B cell (primary cell): ENCODE measurements at regions not wholly inside any gene's neighbourhood (a gene's known extent, or its start where the extent isn't known, plus 50 kb on each side); places are given as distances from the start of the nearest gene placed in this dataset.

ENCODE experiments used
- ATAC-seq: fragments of 200-7000 bp; cut with Tn5 transposase; one replicate; pipeline ENCODE4 v1.10.0; 2021; ENCODE audit warnings: low read depth, mild to moderate bottlenecking, moderate number of reproducible peaks, moderate library complexity
- CTCF ChIA-PET: fragments of 350-600 bp; sonication (Branson Sonifier 250); formaldehyde crosslinking; loops from one replicate; lab custom pipeline; 2021; ENCODE audit warnings: antibody characterized with exemption, inconsistent platforms; lab: Charles Lee
- POLR2A ChIA-PET: fragments of 350-600 bp; sonication (Branson Sonifier 250); formaldehyde crosslinking; loops from one replicate; lab custom pipeline; 2021; ENCODE audit warnings: antibody characterized with exemption; lab: Charles Lee
- DNase-seq: peaks from one replicate; pipeline ENCODE4 v3.0.0; 2013
- H2AFZ ChIP-seq: 2 replicates; pipeline ENCODE4 v1.6.1; 2012; ENCODE audit warnings: mild to moderate bottlenecking, low read depth, low read length; ENCODE audit not compliant: insufficient read depth, poor library complexity, severe bottlenecking
- H3K27ac ChIP-seq, 2 donors: 1 replicate in 1 of 2; 2 replicates in 1 of 2; pipeline ENCODE4 v1.5.1; 2012 to 2013; ENCODE audit warnings: low read length in 2 of 2, mild to moderate bottlenecking in 2 of 2, moderate library complexity in 1 of 2
- H3K27me3 ChIP-seq, 4 experiments: fragments of 200-600 bp in 1 of 4; sonication (generic) in 1 of 4; replicated peaks in 1 of 4; 1 replicate in 2 of 4; 2 replicates in 2 of 4; pipeline versions ENCODE4 v1.6.1 to v1.7.0; 2013 to 2016; ENCODE audit warnings: low read length in 3 of 4, mild to moderate bottlenecking in 2 of 4, mixed read lengths in 1 of 4, moderate library complexity in 1 of 4; ENCODE audit not compliant: insufficient read depth in 4 of 4, control insufficient read depth in 3 of 4; ENCODE audit errors: control extremely low read depth in 1 of 4
- H3K36me3 ChIP-seq, 2 experiments: replicated peaks in 1 of 2; 1 replicate in 1 of 2; 2 replicates in 1 of 2; pipeline versions ENCODE4 v1.6.1 to v1.7.1; 2013; ENCODE audit warnings: low read length in 1 of 2; ENCODE audit not compliant: insufficient read depth in 2 of 2, control insufficient read depth in 1 of 2; ENCODE audit errors: control extremely low read depth in 1 of 2, extremely low read depth in 1 of 2
- H3K4me1 ChIP-seq, 2 donors: fragments of 200-600 bp in 1 of 2; sonication (generic) in 1 of 2; 1 replicate in 1 of 2; 2 replicates in 1 of 2; pipeline versions ENCODE4 v1.5.1 to v1.6.1; 2013 to 2017; ENCODE audit warnings: low read length in 2 of 2; ENCODE audit not compliant: control insufficient read depth in 2 of 2, insufficient read depth in 2 of 2
- H3K4me2 ChIP-seq: replicated peaks from 2 replicates; pipeline ENCODE3; 2012; ENCODE audit warnings: mild to moderate bottlenecking, low read depth, low read length; ENCODE audit not compliant: poor library complexity, severe bottlenecking
- H3K4me3 ChIP-seq, 5 experiments: fragments of 200-600 bp in 1 of 5; sonication (generic) in 1 of 5; 1 replicate in 3 of 5; 2 replicates in 2 of 5; pipeline versions ENCODE4 v1.5.1 to v1.7.0; 2011 to 2016; ENCODE audit warnings: low read length in 4 of 5, mild to moderate bottlenecking in 4 of 5, low read depth in 2 of 5, control low read depth in 1 of 5, moderate library complexity in 1 of 5; ENCODE audit not compliant: insufficient read depth in 1 of 5; ENCODE audit errors: control extremely low read depth in 1 of 5, extremely low read depth in 1 of 5
- H3K79me2 ChIP-seq: fragments of 200-600 bp; sonication (generic); one replicate; pipeline ENCODE4 v1.6.0; 2016; ENCODE audit warnings: low read length; ENCODE audit not compliant: control insufficient read depth, insufficient read depth
- H3K9ac ChIP-seq: fragments of 200-600 bp; sonication (generic); 2 replicates; pipeline ENCODE4 v1.6.1; 2017; ENCODE audit warnings: mild to moderate bottlenecking, low read length, moderate library complexity
- H3K9me3 ChIP-seq, 3 donors: one replicate each; pipeline versions ENCODE4 v1.6.1 to v1.7.1; 2013; ENCODE audit warnings: low read length in 2 of 3; ENCODE audit not compliant: control insufficient read depth in 2 of 3, insufficient read depth in 1 of 3; ENCODE audit errors: control extremely low read depth in 1 of 3
- H4K20me1 ChIP-seq: 2 replicates; pipeline ENCODE4 v1.6.0; 2012; ENCODE audit warnings: mild to moderate bottlenecking, low read length; ENCODE audit not compliant: insufficient read depth, control insufficient read depth, poor library complexity, severe bottlenecking
- H3K27ac Mint-ChIP-seq: one replicate; pipeline ENCODE4 v1.8.0; 2021; ENCODE audit warnings: mixed read lengths
- H3K27me3 Mint-ChIP-seq: one replicate; pipeline ENCODE4 v1.8.0; 2021; ENCODE audit warnings: mixed read lengths
- H3K4me1 Mint-ChIP-seq: one replicate; pipeline ENCODE4 v1.8.0; 2021; ENCODE audit warnings: mixed read lengths
- H3K4me3 Mint-ChIP-seq: one replicate; pipeline ENCODE4 v1.8.0; 2021; ENCODE audit warnings: mixed read lengths
- H3K9me3 Mint-ChIP-seq: one replicate; pipeline ENCODE4 v1.8.0; 2022; ENCODE audit warnings: mixed read lengths; ENCODE audit not compliant: insufficient read depth
- EZH2 ChIP-seq: IDR thresholded peaks from 2 replicates; pipeline ENCODE4 v1.6.1; 2012; ENCODE audit warnings: borderline replicate concordance, low read depth, mild to moderate bottlenecking, moderate library complexity, low read length; ENCODE audit not compliant: insufficient read depth, poor library complexity, severe bottlenecking
- WGBS: methylation state at CpG from one replicate; pipeline ENCODE4 v1.1.5; 2013; ENCODE audit warnings: missing lambda C conversion rate; ENCODE audit not compliant: insufficient coverage; 5-methylcytosine and 5-hydroxymethylcytosine counted together
- intact Hi-C: fragments of 100-400 bp; cut with micrococcal nuclease; formaldehyde crosslinking; loops from one replicate; pipeline ENCODE4 v1.10.0; 2022
- TF ChIP-seq, protein P1 (sequence below): fragments of 200-600 bp; IDR thresholded peaks from one replicate; pipeline ENCODE4 v1.8.0; 2022; ENCODE audit warnings: antibody characterized with exemption, mild to moderate bottlenecking

DNA sequence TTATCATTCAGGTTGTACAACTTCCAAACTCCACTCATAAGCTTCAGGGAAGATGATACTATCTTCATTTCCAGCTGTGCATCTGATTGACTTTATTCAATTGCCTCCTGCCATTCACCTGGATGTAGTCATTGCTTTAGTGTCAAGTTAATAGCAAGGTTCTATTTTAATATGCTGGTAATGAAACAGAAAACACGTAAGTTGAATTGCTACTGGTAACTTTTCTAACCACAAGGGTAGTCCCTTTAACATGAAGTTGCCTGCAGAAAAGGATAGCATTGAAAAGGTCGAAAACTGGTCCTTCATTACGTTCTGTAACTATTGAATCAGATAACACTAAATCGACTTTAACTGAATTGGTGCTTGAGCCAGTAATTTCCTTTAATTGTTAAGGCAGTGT is 459.4 kb upstream of the CDH6 start:
- intact Hi-C loops, result no loop called here
- no peak overlapping the region for H3K9ac ChIP-seq
- no peaks in the 10 kb centered on the region for H3K27me3 ChIP-seq
- H3K4me2 ChIP-seq, result no peak overlapping the region
- no peaks in the 10 kb centered on the region for H3K36me3 ChIP-seq
- DNase-seq (no peak), ATAC-seq (no peak)
- Mint-ChIP-seq H3K9me3 (peaks cover 2% of the 10 kb centered on the region), H3K4me1 (no peaks in the 10 kb centered on the region), H3K27me3 (no peaks in the 10 kb centered on the region), H3K27ac (no peak overlapping the region), H3K4me3 (no peak overlapping the region)
- POLR2A ChIA-PET, result no interaction called here
- H3K27ac ChIP-seq, result no peak overlapping the region
- H3K4me1 ChIP-seq, result no peaks in the 10 kb centered on the region
- TF ChIP-seq, protein P1, sequence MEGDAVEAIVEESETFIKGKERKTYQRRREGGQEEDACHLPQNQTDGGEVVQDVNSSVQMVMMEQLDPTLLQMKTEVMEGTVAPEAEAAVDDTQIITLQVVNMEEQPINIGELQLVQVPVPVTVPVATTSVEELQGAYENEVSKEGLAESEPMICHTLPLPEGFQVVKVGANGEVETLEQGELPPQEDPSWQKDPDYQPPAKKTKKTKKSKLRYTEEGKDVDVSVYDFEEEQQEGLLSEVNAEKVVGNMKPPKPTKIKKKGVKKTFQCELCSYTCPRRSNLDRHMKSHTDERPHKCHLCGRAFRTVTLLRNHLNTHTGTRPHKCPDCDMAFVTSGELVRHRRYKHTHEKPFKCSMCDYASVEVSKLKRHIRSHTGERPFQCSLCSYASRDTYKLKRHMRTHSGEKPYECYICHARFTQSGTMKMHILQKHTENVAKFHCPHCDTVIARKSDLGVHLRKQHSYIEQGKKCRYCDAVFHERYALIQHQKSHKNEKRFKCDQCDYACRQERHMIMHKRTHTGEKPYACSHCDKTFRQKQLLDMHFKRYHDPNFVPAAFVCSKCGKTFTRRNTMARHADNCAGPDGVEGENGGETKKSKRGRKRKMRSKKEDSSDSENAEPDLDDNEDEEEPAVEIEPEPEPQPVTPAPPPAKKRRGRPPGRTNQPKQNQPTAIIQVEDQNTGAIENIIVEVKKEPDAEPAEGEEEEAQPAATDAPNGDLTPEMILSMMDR, result no peak
- TF ChIP-seq EZH2, result no peak
- H3K4me3 ChIP-seq, result no peak overlapping the region
- H4K20me1 ChIP-seq, result no peaks in the 10 kb centered on the region
- 100% methylated on average over 1 of the region's 4 CpGs for WGBS
- no peaks in the 10 kb centered on the region for H3K79me2 ChIP-seq
- CTCF ChIA-PET, result no interaction called here
- H3K9me3 ChIP-seq, result no peaks in the 10 kb centered on the region
- H2AFZ ChIP-seq, result no peak overlapping the region

DNA sequence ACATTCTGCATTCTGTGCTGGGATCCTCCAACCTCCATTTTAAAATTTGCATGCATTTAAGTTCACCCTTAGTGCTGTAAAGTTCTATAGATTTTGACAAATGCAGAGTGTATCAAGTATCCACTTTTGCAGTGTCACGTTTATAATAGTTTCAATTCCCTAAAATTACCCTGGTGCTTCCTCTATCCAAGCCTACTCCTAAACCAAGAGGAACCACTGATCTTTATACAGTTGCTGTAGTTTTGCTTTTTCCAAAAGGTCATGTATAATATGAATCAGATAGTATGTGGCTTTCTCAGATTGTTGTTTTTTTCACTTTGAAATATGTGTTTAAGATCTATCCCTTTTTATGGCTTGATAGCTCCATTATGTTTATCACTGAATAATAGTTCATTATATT is 468.4 kb upstream of the CDH6 start:
- H3K79me2 ChIP-seq, result no peaks in the 10 kb centered on the region
- no peak overlapping the region for H3K9ac ChIP-seq
- H3K4me3 ChIP-seq, result no peak overlapping the region
- no peak overlapping the region for H2AFZ ChIP-seq
- no peak overlapping the region for H3K27ac ChIP-seq
- intact Hi-C loops, result no loop called here
- H3K27ac Mint-ChIP-seq, result no peak overlapping the region
- H3K36me3 ChIP-seq, result no peaks in the 10 kb centered on the region
- peaks cover 11% of the 10 kb centered on the region for H3K9me3 Mint-ChIP-seq
- CTCF ChIA-PET, result no interaction called here
- no peak overlapping the region for H3K4me3 Mint-ChIP-seq
- TF ChIP-seq EZH2, result no peak
- TF ChIP-seq, protein P1, result no peak
- no CpG with 5 or more reads among the region's 1 CpG for WGBS
- H3K27me3 Mint-ChIP-seq, result no peaks in the 10 kb centered on the region
- no peaks in the 10 kb centered on the region for H3K4me1 Mint-ChIP-seq
- H3K4me1 ChIP-seq, result no peaks in the 10 kb centered on the region
- DNase-seq (no peak), ATAC-seq (no peak)
- POLR2A ChIA-PET, result no interaction called here
- no peaks in the 10 kb centered on the region for H3K27me3 ChIP-seq
- H3K4me2 ChIP-seq, result no peak overlapping the region
- no peaks in the 10 kb centered on the region for H4K20me1 ChIP-seq
- H3K9me3 ChIP-seq, result peaks cover 0 to 3% (median 0%) of the 10 kb centered on the region in 3 donors
